ENCODE measurements at regions not wholly inside any gene's neighbourhood (a gene's known extent, or its start where the extent isn't known, plus 50 kb on each side); places are given as distances from the start of the nearest gene placed in this dataset.
"Not testable (repeated sequence)": the region's sequence is repeated elsewhere in the genome, so short reads cannot be mapped to it uniquely, and the experiment has no call there.

- DNase-seq (ENCODE audit: low spot score), result no peak
Measured at GRCh38 chr1:20432341-20432740, 53.7 kb downstream of the CAMK2N1 start.

GRCh38 chr1:20431176-20431460 lies 54.9 kb downstream of the CAMK2N1 start:
- no peak for DNase-seq (ENCODE audit: low spot score)

DNA sequence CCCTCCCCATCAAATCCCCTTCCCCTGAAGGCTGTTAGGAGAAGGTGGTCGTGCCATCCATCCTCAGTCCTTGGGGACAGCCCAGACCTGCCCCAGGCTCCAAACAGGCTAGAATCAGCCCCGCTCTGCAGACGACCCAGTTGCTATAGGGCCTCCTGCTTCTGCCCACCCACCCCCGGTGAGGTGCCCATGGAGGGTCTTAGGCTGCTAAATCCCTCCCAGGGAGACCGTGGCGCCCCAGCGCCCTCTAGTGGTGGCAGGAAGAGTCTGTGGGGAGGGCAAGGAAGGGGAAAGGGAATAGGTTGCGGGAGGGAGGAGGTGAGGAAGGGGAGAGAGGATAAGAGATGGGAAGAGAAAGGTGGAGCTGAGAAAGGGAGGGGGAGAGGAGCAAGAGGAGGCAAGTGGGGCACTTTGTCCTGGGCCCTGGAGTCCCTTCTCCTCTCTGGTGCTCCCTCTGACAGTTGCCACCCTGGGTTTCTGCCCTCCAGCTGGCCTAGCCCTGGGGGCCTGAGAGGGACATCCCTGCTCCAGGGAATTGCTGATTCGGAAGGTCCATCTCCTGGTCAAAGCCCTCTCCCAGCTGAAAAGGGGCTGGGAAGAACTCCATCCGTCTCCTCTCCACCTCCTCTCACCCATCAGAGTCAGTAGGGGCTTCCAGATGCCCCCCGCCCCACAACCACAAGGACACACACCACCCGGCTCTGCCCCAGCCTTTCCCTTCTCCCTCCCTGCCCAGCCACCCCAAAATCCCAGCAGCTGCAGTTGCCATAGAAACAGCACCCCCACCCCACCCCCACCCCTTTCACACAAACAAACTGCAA lies 55.4 kb downstream of the CAMK2N1 start:
- DNase-seq (ENCODE audit: low spot score), result no peak

GRCh38 chr1:20429296-20429695 lies 56.7 kb downstream of the CAMK2N1 start:
- no peak for DNase-seq (ENCODE audit: low spot score)

DNA sequence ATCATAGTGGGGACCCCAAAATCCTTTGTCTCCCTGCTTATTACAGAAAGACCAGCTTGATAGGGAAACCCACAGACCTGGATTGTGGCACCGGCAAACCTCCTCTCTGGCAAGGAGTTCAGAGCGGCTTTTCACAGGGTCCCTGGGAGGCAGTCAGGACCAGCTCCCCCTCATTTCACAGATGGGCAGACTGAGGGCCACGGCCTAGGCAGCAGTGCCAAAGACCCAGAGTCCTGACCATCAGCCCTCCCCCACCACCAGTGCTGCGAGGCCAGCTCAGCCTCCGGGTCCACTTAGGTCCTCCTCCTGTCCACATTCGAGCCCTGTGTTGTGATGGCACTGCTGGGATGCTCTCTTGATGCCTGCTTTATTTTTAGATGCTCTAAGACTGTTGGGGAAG lies 57.2 kb downstream of the CAMK2N1 start:
- no peak for DNase-seq (ENCODE audit: low spot score)

DNA sequence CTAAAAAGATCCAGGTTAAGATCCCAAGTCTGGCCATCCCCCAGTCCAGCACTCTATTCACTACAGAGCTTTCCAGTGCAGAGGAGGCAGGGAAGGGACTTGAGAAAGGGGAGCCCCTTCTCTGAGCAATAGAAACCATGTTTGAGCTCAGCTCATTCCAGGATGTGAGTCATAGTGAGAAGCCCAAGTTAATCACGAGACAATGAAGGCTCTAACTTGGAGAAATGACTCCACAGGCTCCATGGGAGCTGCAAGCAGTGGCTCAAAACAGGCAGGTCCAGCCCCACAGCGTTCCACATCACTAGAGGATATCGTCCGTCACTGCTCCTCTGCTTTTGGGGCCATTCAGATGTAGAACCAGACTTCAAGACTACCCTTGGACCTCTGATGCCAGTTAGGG lies 59.1 kb downstream of the CAMK2N1 start:
- no peak for DNase-seq (ENCODE audit: low spot score)

DNA sequence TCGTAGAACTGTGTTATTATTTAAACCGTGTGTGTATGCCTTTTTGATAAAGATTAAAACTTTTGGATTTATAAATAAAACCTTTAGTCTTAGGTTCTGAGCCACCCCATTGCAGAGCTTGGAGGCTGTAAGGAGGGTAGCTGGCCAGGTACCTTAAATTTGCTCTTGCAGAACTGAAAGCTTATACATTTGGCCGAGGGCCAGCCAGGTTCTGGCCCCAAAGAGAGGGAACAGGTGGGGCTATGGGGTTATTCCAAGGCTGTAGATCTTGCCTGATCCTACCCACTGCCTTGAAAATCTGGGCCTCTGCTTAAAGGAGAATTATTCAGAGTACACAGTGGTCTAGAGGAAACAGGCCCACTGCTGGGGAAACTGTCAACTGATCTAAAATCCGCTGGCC lies 59.6 kb downstream of the CAMK2N1 start:
- DNase-seq (ENCODE audit: low spot score), result no peak

DNA sequence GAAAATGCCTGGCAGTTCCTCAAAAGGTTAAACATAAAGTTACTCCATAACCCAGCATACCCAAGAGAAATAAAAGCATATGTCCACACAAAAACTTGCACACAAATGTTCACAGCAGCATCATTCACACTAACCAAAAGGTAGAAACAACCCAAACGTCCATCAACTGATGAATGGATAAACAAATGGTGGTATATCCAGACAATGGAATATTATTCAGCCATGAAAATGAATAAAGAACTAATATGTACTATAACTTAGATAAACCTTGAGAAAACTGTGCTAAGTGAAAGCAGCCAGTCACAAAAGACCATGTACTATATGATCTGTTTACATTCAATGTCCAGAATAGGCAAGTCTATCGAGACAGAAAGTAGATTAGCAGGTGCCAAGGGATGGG lies 60.4 kb downstream of the CAMK2N1 start:
- no peak for DNase-seq (ENCODE audit: low spot score)

GRCh38 chr1:20423169-20423795 lies 62.7 kb downstream of the CAMK2N1 start:
- no peak for DNase-seq (ENCODE audit: low spot score)

DNA sequence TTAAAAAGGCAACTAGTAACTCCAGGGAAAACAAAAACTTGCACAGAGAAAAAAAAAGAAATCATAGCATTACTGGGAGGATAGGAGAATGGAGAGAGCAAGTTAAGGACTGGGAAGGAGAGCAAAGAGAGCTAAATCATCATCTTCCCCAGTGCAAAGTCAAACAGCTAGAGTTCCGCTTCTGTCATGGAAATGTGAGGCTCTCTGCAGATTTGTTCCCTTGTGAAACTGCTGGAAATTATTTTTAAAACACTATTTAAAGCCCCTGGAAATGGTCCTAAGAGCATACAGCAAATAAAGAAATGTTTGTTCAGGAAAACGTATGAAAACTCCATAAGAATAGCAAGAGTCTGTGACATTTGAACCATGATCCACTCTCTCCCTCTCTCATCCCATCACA lies 64.6 kb downstream of the CAMK2N1 start:
- DNase-seq (ENCODE audit: low spot score), result no peak

- no peak for DNase-seq (ENCODE audit: low spot score)
Measured at GRCh38 chr1:20417581-20417980, 68.4 kb downstream of the CAMK2N1 start.

DNA sequence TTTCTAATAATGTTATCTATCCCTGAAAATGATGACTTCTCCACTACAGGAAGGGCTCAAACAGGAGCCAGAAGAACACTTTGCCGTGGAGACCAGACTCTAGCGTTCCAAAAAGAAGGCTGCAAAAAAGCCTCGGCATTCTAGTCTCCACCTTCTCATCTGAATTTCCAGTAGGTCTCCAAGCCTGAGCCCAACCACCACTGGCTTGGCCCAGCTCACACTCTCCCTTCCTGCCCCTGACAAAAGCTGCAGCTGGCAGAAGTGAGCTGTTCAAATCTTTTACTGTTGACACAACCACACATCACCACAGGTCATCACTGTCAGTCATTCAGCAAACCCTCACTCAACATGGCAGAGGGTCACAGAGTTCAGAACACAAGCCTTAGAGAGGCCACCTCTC lies 69.3 kb downstream of the CAMK2N1 start:
- DNase-seq (ENCODE audit: low spot score), result no peak

- no peak for DNase-seq (ENCODE audit: low spot score)
Measured at GRCh38 chr1:20413776-20414140, 72.3 kb downstream of the CAMK2N1 start.

DNA sequence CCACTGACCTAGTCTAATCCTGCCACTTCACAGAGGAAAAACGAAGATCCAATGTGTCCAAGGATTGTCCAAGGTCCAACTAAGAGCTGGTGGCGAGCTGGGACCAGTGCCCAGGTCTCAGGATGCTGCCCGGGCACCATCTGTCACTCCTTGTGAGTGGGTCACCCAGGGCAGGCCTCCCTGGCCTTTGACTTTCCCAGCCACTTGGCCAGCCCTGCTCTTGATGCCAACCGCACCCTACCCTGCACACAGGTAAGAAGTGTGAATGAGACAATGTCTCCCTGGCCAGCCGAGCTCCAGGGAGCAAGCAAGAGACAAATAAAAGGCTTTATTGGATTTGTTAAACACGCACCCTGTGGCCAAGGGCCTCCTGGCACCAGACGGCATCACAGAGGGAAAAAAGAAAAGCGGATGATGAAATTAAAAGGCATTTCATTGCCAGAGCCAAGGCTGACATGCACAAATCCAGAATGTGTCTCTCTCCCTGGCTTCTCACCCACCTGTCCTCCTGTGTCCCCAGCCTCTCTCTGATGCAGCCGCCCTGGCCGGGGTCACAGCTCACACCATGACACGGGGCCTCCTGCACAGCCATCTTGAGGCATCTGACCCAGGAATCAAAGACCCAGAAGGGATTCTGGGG lies 72.8 kb downstream of the CAMK2N1 start:
- no peak for DNase-seq (ENCODE audit: low spot score)

DNA sequence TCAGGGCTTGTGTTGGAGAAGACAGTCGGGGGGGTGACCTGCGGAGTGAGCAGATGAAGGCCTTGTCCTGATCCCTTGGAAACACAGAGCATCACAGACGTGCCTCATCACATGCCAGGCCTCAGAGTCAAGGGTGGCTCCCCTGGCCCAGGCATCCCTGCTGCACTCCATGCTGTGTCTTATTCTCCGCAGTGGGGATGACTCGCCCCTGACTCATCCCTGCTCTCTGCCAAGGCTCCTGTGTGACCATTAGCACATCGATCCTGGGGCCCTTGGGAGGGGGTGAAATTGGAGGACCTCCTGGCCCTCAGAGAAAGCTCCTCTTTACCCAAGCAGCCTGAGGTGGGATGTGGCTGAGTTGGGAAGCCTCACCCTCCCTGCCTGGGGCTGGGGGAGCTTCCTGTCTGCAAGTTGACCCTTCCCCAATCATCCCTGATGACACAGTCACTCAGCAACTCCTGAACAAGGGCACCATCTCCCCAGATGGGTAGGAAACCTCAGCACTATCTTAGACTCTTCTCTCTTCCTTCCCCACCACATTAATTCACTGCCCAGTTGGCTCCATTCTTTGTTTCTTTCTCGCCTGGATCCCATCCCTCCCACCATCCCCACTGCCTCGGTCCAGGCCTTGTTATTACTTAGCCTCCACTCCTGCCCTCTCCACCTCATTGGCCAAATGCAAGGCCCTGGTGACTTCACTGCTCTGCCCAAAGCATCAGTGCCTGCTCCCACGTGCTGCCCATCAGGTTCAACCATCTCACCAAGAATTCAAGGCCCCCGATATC lies 74.6 kb downstream of the CAMK2N1 start:
- DNase-seq (ENCODE audit: low spot score), result peak; percentile 69

DNA sequence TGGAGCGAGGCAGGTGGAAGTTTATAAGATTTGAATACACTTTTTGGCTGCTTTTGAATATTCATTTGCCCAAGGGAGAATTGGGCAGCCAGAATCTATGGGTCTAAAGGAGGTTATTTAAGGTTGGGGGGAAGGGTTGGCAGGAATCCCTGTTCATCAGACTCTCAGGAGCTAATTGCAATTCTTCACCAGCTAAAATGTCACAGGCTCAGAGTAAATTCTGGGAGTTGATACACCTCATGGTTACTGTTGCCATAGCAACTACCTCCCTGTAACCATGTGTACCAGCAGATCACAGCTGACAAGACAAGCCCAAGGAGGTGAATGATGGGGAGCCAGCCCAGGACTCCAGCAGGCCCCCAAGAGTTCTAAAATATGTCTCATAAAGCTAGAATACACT lies 75.5 kb downstream of the CAMK2N1 start:
- DNase-seq (ENCODE audit: low spot score), result no peak

DNA sequence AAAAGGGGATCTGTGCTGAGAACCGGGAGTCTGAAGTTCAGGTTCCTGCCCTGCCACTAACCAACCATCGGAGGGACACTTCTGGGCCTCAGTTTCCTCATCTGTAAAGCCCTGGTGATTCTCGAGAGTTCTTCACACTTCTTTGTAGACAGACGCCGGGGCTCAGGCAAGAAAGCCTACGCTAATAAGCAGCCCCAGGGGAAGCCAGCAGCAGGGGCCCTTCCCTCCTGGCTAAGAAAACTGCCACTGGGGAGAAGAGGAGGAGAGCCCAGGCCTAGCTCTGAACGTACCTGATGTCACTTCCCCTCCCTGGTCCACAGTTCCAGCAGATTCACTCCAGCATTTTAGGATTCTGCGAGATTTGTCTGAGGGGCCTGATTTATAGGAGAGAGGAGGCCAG lies 76.0 kb downstream of the CAMK2N1 start:
- DNase-seq (ENCODE audit: low spot score), result no peak

- no peak for DNase-seq (ENCODE audit: low spot score)
Measured at GRCh38 chr1:20409012-20409411, 77.0 kb downstream of the CAMK2N1 start.

- not testable (repeated sequence) for DNase-seq (ENCODE audit: low spot score)
Measured at GRCh38 chr1:20408133-20408650, 77.8 kb downstream of the CAMK2N1 start.

DNA sequence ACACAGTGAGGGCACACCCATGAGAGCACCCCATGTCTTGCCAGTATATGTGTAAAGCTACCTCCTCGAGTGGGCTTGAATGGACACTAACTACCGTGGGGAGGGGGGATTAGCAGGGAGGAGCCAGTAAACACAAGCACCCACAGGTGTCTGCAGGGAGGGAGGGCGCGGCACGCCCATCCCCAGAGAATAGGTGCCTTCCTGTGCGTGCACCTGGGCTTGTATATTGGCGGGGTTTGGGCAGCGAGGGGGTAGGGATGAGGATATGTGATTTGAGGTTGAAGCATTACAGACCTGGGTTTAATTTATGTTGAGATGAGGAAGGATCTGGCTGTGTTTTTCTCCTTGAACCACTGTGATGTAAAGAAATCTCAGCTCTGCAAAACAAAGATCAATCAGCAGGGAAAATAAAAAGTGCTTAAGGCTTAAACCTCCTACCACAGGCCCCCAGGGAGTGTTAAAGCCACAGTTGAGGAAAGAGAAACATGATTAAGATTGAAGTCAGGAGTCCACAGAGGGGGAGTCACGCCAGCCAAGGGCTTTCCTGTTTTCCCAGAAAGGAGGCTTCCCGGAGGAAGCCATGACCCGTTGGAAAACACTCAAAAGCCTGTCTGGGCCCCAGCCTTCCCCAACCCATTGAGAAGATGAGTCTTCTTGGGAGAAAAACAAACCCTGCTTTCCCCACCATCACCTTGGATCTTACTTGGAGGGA lies 80.0 kb downstream of the CAMK2N1 start:
- peak; percentile 22 for DNase-seq (ENCODE audit: low spot score)

GRCh38 chr1:20405051-20405754 lies 80.8 kb downstream of the CAMK2N1 start:
- DNase-seq (ENCODE audit: low spot score), result no peak
